Renal cortical epithelial cell (primary cell): ENCODE measurements at regions not wholly inside any gene's neighbourhood (a gene's known extent, or its start where the extent isn't known, plus 50 kb on each side); places are given as distances from the start of the nearest gene placed in this dataset.

Experiments
- DNase-seq: peaks from one replicate; pipeline ENCODE4 v3.0.0-alpha.2; 2011; ENCODE audit warnings: low read depth

DNA sequence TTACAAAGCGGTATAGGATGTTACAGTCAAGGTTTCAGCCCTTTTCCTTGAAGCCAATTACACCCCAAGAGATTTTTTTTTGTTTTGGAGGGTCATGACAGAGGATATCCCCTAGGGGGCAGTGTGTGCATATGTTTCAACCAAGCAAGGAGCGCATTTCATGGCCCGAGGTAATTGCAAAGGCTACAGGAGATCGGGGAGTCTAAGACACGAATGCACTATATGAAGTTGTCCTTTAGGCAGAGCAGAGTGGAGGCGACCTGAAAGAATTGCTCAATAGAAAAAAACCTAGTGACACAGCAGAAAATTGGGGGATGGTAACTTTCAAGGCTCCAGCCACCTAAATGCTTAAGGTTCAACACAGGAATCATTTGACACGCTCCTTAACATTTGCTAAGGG, 219.8 kb upstream of the PARD3B start:
- peak; percentile 81 for DNase-seq

DNA sequence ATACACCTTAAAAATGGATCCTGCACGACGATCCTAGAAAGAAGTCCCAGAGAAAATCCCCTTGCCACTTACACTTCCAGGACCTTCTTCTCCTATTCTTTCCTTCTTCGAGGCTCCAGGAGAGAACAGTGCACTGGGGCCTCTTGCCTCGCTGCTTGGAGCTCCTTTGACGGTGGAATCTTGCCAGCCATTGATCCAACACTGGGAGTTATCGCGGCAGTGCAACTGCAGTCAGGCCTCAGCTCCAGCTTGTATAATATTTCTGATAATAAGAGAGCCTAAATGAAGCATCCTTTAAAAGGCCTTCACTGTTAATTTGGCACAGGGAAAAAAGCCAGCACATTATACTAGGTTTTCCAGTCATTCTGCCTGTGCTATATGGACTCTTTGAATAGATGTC, 216.9 kb upstream of the PARD3B start:
- DNase-seq = no peak

DNA sequence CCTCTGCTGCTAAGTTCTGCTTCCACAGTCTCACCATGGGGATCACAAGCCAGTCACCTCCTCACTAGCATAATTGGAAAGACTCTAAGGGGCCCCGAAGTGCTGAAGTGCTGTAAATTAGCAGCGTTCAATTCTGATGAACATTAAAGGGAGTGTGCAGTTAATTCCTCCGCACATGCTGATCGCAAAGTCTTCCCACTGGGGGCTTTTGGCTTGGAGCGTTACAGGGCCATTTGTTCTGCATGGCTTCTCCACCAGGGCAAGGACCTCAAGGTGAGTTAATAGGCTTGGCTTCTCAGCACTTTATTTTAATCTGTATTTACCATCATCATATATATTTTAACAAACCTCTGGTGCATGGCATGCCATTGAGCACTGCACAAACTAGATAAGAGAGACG, 216.3 kb upstream of the PARD3B start:
- no peak for DNase-seq

DNA sequence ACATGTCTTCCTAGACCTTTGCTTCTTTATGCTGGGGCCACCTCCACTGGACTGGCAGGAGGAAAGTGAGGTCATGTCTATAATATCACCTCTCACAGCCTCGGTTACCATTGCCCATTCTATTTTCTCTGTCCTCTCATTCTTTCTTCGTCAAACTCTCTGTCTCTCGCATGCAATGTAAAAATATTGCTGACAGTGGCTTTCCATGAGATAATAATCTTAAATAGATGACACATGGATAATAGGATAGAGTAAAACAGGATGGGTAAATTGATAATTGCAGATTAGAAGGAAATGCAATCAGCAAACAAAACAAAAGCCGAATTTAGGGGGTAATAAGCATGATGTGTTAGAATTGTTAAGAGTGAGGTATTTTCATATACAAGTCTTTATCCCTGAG, 215.7 kb upstream of the PARD3B start:
- no peak for DNase-seq

DNA sequence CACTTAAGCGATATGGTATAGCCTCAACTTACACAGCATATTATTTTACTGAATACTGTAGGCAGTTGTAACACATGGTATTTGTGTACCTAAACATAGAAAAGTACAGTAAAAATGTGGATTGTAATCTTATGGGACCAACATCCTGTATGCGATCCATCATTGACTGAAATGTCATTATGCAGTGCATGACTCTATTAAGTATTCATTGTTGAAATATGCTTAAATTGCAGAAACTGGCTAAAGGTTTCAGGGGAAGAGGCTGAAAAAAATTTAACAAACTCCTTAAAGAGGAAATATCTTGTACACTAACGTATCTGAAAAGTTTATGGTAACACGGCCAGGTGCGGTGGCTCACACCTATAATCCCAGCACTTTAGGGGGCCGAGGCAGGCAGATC, 214.1 kb upstream of the PARD3B start:
- DNase-seq = no peak

DNA sequence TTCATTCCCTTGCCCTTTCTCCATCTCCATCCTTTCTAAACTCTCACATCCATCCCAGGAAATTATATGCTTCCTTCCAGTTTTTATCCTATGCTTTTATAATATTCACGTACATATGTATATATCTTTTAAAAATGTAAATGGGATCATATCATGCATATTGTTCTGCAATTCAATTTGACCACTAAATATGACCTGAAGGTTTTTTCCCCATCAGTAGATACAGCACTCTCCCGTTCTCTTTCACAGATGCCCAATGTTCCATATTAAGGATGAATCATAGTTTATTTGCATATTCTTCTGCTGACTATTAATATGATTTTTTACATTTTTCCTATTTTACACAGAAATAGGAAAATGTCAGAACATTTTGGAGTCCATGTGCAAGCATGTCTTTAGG, 213.3 kb upstream of the PARD3B start:
- DNase-seq = no peak

DNA sequence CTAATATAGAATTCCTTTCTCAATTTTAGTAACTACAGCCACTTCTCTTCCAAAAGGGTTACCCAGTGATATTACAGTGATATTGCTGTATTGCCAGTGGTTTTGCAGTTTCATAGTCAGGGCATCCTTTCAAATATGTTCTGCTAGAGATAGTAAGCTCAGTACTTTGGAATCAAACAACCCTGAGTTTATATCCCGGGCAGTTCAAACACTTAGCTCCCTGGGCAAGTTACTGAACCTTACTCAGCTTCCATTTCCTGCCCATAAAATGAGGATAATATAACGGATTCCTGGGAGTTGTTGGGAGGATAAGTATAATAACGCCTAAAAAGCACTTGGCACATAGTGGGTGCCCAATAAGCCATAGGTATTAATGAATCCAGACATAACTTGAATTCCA, 212.6 kb upstream of the PARD3B start:
- no peak for DNase-seq

DNA sequence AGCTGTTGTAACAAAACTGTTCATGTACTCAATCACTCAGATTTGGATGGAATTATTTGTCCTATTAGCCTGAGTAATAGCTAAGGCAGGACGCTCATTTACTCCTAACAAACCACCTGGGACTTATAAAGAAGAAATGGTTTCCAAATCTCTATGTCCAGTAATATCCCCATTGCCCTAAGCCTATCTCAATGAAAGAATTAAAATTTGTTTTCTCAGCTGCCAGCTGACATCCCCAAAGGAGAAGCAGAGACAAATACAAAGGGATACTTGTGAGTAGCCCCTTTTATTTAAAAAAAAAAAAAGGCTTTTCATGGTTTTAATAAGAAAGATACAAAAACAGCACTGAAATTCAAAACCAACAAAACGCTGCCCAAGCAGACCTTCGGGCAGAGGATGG, 211.4 kb upstream of the PARD3B start:
- no peak for DNase-seq

DNA sequence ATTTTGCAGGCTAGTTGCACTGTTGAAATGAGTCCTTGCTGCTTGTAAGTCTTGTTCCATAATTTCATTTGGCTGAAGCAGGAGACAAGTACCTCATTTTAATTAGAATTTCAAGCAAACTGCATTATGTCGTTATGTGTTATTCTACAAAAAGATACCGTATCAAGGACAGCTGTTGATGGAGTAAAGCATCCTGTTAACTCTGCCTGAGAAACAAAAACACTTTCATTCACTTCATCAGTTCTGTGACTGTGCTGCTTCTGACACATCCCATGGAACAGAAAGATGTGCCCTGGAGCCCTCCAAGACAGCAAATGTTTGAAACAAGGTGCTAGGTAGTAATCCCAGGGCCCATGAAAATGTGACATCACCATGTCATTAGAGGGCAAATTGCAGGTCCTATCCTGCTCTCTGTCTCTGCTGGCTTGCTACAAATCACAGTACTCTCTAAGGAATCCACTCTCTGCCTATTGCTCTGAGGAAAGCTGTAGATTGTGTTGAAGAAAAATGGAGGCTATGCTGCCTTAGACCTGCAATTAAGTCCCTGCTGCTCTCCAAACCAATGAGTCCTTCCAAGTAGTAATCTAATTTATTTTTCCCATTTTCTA, 209.7 kb upstream of the PARD3B start:
- DNase-seq = no peak

DNA sequence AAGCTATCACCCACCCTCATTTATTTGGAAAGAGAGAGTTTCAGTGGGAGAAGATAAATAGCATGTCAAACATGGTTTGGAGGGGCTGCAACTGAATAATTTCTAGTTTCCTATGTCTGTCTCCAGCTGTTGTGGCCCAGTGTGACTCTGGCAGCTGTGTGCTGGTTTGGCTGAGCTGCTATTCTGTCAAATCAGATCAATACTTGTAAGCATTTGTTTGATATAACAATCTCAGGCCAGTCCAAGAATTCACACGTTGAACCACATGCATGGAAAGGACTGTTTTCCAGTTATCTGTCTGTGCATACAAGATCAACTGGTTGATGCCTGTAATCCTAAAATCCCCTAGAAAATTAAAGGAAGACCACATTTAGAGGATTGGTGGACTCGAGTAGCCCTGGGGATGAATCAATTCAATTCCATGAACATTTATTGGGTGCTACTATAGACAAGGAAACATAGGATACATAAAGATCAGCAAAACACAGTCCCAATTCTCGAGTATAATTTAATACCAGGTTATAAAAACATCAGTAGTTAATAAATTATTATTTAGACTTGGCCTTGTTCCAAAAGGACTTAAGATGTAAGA, 209.0 kb upstream of the PARD3B start:
- DNase-seq = no peak

DNA sequence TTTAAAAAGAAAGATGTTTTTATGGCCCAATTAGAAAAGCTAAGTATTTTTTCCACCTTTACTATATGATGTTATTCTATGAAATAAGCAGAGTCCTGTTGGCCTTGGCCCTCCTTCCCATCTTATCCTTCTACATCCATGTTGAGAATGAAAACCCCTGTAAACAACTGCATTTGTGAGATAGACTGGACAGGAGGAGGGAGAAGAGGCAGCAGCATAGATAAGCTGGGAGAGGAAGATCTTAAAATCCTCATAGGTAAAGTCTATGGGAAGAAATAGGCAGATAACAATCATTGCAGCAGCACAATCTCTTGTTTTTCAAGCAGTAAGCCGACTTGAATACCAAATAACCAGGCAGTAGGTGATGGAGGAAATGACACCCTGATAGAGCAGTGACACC, 207.6 kb upstream of the PARD3B start:
- DNase-seq = no peak

DNA sequence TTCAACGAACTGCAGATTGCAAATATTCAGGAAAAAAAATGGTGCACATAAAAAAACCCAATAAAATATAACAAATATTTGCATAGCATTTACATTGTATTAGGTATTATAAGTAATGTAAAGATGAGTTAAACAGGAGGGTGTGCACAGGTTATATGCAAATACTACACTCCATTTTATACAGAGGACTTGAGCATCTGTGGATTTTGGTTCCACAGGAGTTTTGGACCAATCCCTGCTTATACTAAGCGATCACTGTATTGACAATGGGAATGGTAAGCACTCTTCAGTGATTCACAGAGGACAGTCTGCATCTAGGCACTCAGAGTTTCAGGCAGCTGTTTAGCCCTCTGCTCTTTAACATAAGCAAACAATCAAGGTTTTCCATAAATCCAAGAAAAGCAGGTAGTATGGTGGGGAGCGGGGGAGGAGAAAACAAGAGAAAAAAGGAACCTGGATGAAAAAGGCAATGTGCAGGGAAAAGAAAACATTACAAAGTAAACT, 206.0 kb upstream of the PARD3B start:
- no peak for DNase-seq

DNA sequence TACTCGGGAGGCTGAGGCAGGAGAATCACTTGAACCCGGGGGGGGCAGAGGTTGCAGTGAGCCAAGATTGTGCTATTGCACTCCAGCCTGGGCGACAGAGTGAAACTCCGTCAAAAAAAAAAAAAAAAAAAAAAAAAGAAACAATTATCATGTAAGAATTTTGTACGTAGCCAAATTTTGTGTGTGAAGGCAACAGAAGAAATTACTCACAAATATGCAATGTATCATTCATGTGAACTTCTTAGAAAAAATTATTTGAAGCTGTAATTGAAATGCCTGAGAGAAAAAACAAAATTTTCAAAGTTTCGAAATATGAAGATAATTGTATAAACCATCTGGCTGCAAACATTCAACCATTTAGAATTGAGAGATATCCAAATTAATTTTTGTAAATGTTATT, 204.8 kb upstream of the PARD3B start:
- no peak for DNase-seq

DNA sequence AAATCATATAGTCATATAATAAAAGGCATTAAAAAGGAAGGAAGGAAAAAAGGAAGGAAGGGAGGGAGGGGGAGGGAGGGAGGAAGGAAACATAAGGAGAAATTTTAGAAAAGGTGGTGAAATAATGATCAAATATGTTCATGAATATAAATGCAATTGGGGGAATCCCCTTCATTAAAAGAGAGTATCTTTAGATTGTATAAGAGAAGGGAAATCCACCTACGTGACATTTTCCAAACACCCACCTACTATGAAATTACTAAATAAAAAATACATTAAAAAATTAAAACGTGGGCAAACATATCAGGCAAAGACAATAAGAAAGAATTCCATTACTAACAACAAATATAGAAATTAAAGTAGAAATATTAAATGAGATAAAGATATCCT, 203.4 kb upstream of the PARD3B start:
- DNase-seq = no peak

DNA sequence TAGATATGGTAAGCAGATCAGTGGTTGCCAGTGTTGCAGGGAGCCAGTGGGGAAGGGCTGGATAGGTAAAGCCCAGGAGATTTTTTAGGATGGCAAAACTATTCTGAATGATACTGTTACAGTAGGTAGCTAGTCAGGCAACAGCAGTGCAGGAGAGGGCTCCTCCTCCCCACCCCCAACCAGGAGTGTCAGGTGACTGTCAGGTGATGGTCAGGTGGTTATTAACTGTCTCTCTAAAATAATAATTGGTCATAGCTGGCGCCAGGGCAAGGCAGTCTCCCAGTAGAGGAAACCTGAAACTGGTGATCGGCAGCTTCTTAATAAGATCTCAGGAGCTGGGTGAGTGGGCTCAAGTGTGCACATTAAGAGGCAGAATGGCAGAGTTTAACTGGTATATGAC, 201.6 kb upstream of the PARD3B start:
- no peak for DNase-seq

DNA sequence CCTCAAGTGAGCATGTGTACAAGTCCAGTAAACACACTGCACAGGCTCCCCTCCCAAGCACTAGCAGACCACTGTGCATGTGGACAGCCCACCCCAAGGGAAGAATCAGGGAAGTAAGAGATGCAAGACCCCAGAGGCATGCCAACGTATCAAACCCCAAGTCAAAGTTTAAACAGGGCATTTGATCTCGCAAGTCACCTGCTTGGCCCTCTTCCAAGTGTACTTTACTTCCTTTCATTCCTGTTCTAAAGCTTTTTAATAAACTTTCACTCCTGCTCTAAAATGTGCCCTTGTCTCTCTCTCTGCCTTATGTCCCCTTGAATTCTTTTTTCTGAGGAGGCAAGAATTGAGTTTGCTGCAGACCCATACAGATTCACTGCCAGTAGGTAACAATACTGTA, 201.2 kb upstream of the PARD3B start:
- DNase-seq = no peak

DNA sequence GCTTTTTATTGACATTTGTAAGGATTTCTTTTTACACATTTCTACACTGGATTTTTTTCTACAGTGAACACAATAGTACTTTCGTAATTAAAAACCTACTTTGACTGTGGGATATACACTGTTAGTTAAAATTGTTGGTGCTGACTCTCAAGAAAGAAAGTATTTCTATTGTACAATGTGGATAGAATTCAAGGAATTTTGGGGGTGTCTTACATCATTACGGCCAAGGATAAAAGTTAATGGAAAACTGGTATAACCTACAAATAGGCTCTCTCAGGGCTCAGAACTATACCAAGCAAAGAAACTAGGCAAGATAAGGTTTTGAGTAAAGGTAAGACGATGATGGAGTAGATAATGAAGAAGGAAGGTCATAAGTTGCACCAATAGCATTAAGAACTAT, 198.4 kb upstream of the PARD3B start:
- DNase-seq = peak; percentile 72

DNA sequence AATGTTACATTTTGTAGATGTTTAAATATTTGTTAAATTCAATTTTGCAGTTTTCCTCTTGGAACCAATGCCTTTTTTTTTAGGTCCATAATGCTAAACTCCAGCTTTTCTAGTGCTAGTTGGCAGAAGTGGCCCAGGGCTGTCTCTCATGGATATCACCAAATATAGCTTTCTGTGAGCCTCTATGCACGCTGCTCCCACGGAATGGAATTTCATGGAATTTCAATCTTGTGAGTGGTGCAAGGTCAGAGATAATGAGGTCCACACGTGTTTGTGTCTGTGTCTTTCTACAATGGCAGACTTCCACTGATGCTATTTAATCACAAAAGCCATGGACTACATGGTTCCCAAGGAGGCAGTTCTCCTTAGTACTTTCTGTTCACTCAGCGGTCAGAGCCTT, 191.5 kb upstream of the PARD3B start:
- no peak for DNase-seq

DNA sequence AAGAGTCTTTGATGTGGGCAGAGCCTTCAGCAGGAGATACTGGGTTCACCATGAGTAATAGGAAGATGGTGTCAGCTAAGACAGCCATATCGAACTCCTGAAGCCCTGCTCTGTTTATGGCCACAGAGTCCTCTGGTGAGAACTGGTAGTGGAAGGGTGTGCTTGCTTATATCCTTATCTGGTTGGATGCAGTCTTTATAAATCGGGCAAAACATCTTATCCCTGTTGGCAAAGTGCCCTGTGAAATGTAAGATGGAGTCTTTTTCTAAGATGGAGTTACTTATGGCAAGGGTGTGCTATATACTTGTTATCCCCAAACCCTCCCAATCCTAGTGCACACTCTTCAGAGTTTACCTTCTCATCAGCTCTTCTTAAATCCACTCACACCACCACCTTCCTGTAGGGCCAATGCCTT, 190.8 kb upstream of the PARD3B start:
- DNase-seq = no peak

DNA sequence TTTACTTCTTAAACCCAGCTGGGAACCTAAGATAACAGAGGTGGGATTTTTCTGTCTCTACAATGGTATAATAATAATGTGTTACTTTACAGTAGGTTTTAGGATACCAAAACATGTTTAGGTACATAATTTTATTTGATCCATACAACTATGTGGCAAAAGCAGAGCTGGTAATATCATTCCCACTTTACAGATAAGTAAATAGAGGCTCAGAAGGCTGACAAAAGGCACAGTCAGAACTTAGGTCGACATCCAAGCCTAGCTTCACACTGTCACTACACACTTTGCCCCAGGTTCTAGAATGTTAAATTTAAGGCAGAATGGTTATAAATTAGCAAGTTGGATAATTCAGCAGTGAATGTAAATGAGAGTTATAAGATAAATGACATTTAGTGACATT, 189.6 kb upstream of the PARD3B start:
- DNase-seq = no peak

DNA sequence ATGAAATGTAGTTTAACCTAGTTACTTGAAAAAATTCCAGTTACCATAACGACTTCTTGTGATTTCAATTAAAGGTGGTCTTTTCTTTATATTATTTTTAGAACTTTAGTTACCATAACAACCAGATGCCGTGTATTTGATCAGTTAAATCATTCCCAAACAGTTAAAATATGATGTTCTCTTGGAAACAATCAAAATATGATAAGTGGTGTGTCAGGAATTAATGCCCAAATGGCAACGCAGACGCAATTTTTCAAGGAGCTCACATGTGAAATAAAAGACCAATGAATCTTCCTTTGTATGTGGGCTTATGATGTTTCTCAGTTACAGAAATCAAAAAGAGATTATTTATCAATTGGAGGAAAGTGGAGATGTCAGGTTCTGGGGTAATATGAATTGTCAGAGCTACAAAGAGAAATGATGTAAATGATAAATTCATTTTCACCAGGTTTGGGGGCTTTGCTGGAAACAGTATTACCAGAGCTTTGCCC, 189.1 kb upstream of the PARD3B start:
- no peak for DNase-seq

DNA sequence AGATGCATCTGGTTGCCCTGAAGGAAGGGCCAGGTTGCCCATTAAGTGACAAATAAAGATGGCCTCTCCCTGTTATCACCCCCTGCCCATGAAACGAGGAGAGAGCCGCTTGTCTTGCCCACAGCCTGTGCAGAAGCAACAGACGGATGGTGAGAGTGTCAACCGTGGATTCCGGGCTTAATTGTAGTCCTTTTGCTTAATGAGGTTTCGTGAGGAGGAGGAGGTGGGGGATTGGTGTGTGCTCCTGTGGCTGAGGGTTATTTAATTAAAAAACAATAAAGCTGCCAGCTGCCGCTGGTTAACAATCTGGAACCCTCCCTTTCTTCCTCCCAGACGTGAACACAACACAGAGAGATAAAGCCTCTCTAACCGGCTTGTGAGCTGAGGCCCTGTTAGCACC, 188.0 kb upstream of the PARD3B start:
- no peak for DNase-seq

DNA sequence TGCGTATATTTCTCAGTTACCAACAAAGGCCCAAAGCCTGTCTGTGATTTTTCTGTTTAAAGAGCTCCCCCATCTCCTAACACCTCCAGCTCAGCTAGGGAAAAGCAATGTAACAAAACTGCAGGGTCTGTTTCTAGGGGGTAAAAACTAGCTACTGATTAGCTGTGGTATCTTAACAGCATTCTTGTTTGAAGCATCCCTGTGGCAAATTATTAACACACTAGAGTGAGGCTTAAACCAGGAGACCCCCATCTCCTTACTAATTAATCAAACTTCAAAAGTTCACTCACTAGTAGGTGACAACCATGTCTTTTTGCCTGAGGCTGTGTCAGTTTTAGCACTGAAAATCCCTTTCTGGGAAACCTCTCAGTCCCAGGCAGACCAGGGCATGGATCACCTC, 186.2 kb upstream of the PARD3B start:
- DNase-seq = peak; percentile 35
